Activated CD4-positive, alpha-beta T cell treated with anti-CD3 and anti-CD28 coated beads, Interleukin-2, amount 10 ng/mL, durations not matched to agents 24 days and 14 days (primary cell): ENCODE measurements at regions not wholly inside any gene's neighbourhood (a gene's known extent, or its start where the extent isn't known, plus 50 kb on each side); places are given as distances from the start of the nearest gene placed in this dataset.

Experiments used
- DNase-seq: peaks from one replicate; pipeline ENCODE4 v3.0.0; 2022
- H3K27ac Mint-ChIP-seq: one replicate; pipeline ENCODE4 v1.8.0; 2022; ENCODE audit warnings: mild to moderate bottlenecking, mixed read lengths
- H3K27me3 Mint-ChIP-seq: one replicate; pipeline ENCODE4 v1.8.0; 2022; ENCODE audit warnings: mixed read lengths
- H3K36me3 Mint-ChIP-seq: one replicate; pipeline ENCODE4 v1.8.0; 2022; ENCODE audit warnings: low read depth, mild to moderate bottlenecking, mixed read lengths
- H3K4me1 Mint-ChIP-seq: one replicate; pipeline ENCODE4 v1.8.0; 2021; ENCODE audit warnings: mixed read lengths
- H3K4me3 Mint-ChIP-seq: one replicate; pipeline ENCODE4 v1.8.0; 2022; ENCODE audit warnings: mild to moderate bottlenecking, moderate library complexity, mixed read lengths
- H3K9me3 Mint-ChIP-seq: one replicate; pipeline ENCODE4 v1.8.0; 2021; ENCODE audit warnings: mixed read lengths
- intact Hi-C: fragments of 100-400 bp; cut with micrococcal nuclease; formaldehyde crosslinking; loops from one replicate; pipeline ENCODE4 v1.15.1; 2023

DNA sequence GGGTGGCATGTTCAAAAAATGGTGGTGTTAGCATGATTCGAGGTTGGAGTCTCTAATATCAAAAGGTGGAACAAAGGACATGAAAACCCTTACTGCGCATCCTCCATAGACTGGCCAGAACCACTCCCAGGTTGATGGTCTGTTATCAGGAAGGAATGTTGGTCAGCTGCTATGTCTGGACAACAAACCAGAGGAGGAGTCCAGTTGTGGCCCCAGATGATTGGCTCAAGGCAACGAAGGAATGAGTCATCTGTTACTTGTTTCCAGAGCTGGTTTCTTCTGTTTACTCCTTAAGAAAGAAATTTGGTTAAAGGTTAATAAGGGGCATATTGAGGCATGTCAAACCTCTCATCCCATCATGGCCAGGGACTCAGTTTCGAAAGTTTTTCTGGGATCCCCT, 56.8 kb upstream of the GRIA4 start:
- H3K9me3 Mint-ChIP-seq = no peaks in the 10 kb centered on the region
- H3K36me3 Mint-ChIP-seq = no peaks in the 10 kb centered on the region
- H3K4me1 Mint-ChIP-seq = no peaks in the 10 kb centered on the region
- no peak overlapping the region for H3K27ac Mint-ChIP-seq
- no peak overlapping the region for H3K4me3 Mint-ChIP-seq
- no peak for DNase-seq
- H3K27me3 Mint-ChIP-seq = no peaks in the 10 kb centered on the region
- intact Hi-C loops = no loop called here

- no peak overlapping the region for H3K4me3 Mint-ChIP-seq
- H3K27ac Mint-ChIP-seq = no peak overlapping the region
Observed at GRCh38 chr11:105548359-105548758, 61.5 kb upstream of the GRIA4 start.

GRCh38 chr11:105538588-105538987, 71.3 kb upstream of the GRIA4 start:
- intact Hi-C loops = no loop called here
- Mint-ChIP-seq H3K36me3 (no peaks in the 10 kb centered on the region), H3K27me3 (no peaks in the 10 kb centered on the region), H3K9me3 (no peaks in the 10 kb centered on the region), H3K27ac (no peak overlapping the region), H3K4me3 (no peak overlapping the region), H3K4me1 (no peaks in the 10 kb centered on the region)
- no peak for DNase-seq

More at GRCh38 chr11:105548359-105548758, 61.5 kb upstream of the GRIA4 start:
- no peaks in the 10 kb centered on the region for H3K36me3 Mint-ChIP-seq
- no peaks in the 10 kb centered on the region for H3K27me3 Mint-ChIP-seq
- intact Hi-C loops = no loop called here
- no peaks in the 10 kb centered on the region for H3K9me3 Mint-ChIP-seq
- no peaks in the 10 kb centered on the region for H3K4me1 Mint-ChIP-seq
- no peak for DNase-seq

GRCh38 chr11:105537531-105537930, 72.3 kb upstream of the GRIA4 start:
- H3K9me3 Mint-ChIP-seq = no peaks in the 10 kb centered on the region
- H3K27ac Mint-ChIP-seq = no peak overlapping the region
- DNase-seq = no peak
- no peaks in the 10 kb centered on the region for H3K36me3 Mint-ChIP-seq
- intact Hi-C loops = no loop called here
- no peaks in the 10 kb centered on the region for H3K4me1 Mint-ChIP-seq
- H3K4me3 Mint-ChIP-seq = no peak overlapping the region
- no peaks in the 10 kb centered on the region for H3K27me3 Mint-ChIP-seq

DNA sequence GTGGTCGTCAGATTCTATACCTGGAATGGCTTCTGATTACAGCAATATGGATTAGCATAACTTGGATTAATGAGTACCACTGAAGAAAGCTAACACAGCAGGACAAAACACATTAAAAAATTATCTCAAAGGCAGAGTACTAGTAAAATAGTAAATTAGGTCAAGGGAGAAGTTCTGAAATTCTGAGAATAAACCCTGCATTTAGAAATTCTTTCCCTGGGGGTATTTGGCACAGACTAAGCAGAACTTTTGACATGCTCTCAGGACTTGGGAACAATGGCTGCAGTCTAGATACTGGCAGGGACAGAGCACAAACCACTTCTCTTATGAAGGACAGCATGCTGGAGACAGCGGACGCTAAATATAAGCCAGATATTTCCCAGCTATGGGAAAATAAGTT, 85.6 kb upstream of the GRIA4 start:
- no peak overlapping the region for H3K4me3 Mint-ChIP-seq
- no peaks in the 10 kb centered on the region for H3K27me3 Mint-ChIP-seq
- H3K4me1 Mint-ChIP-seq = no peaks in the 10 kb centered on the region
- no peak overlapping the region for H3K27ac Mint-ChIP-seq
- H3K9me3 Mint-ChIP-seq = no peaks in the 10 kb centered on the region
- no peaks in the 10 kb centered on the region for H3K36me3 Mint-ChIP-seq
- intact Hi-C loops = no loop called here
- DNase-seq = no peak

GRCh38 chr11:105520706-105521345, 89.0 kb upstream of the GRIA4 start:
- no peak overlapping the region for H3K27ac Mint-ChIP-seq

DNA sequence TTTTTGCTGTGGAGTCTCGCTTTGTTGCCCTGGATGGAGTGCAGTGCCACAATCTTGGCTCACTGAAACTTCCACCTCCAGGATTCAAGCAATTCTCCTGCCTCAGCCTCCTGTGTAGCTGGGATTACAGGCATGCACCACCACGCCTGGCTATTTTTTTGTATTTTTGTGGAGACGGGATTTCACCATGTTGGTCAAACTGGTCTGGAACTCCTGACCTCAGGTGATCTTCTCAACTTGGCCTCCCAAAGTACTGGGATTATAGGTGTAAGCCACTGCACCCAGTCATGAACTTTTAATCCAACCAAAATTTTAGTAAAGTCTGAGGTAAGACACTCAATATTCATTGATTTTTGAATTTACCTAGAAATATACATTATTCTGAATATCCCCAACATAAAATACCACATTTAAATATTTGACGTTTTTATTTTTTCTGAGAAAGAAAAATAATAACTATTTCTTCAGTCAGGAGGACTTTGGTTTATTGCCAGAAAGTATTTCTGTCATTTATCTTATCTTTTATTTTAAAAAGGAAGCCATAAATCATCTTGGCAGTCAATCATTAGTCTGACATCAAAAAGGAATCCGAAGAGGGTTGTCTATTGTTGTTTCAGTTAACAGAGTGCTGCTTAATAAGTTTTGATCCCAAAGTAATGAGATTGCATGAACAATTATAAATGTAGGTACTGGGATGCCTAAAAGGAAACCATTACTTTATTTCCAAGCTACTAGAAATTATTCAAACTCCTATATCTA, 102.2 kb upstream of the GRIA4 start:
- Mint-ChIP-seq H3K4me3 (no peak overlapping the region), H3K9me3 (no peaks in the 10 kb centered on the region), H3K4me1 (no peaks in the 10 kb centered on the region), H3K36me3 (no peaks in the 10 kb centered on the region), H3K27ac (no peak overlapping the region), H3K27me3 (no peaks in the 10 kb centered on the region)
- DNase-seq = no peak
- intact Hi-C loops = no loop called here

More at GRCh38 chr11:105520706-105521345, 89.0 kb upstream of the GRIA4 start:
- H3K4me3 Mint-ChIP-seq = no peak overlapping the region
- no peaks in the 10 kb centered on the region for H3K27me3 Mint-ChIP-seq
- no peaks in the 10 kb centered on the region for H3K36me3 Mint-ChIP-seq
- H3K4me1 Mint-ChIP-seq = no peaks in the 10 kb centered on the region
- H3K9me3 Mint-ChIP-seq = no peaks in the 10 kb centered on the region
- intact Hi-C loops = no loop called here
- DNase-seq = no peak

- Mint-ChIP-seq H3K27me3 (no peaks in the 10 kb centered on the region), H3K4me1 (no peaks in the 10 kb centered on the region), H3K9me3 (no peaks in the 10 kb centered on the region), H3K36me3 (no peaks in the 10 kb centered on the region), H3K27ac (no peak overlapping the region), H3K4me3 (no peak overlapping the region)
- DNase-seq = no peak
- intact Hi-C loops = no loop called here
Observed at GRCh38 chr11:105492010-105492409, 117.9 kb upstream of the GRIA4 start.

- Mint-ChIP-seq H3K4me3 (no peak overlapping the region), H3K27me3 (no peaks in the 10 kb centered on the region), H3K36me3 (no peaks in the 10 kb centered on the region), H3K9me3 (no peaks in the 10 kb centered on the region), H3K27ac (no peak overlapping the region), H3K4me1 (no peaks in the 10 kb centered on the region)
- intact Hi-C loops = no loop called here
- DNase-seq = no peak
Observed at GRCh38 chr11:105491394-105491793, 118.5 kb upstream of the GRIA4 start.

GRCh38 chr11:105490333-105490732, 119.5 kb upstream of the GRIA4 start:
- no peaks in the 10 kb centered on the region for H3K36me3 Mint-ChIP-seq
- no peaks in the 10 kb centered on the region for H3K4me1 Mint-ChIP-seq
- DNase-seq = no peak
- no peak overlapping the region for H3K4me3 Mint-ChIP-seq
- intact Hi-C loops = no loop called here
- H3K9me3 Mint-ChIP-seq = no peaks in the 10 kb centered on the region
- H3K27ac Mint-ChIP-seq = no peak overlapping the region
- no peaks in the 10 kb centered on the region for H3K27me3 Mint-ChIP-seq

- H3K27me3 Mint-ChIP-seq = no peaks in the 10 kb centered on the region
- intact Hi-C loops = no loop called here
- H3K4me3 Mint-ChIP-seq = no peak overlapping the region
- H3K9me3 Mint-ChIP-seq = no peaks in the 10 kb centered on the region
- no peaks in the 10 kb centered on the region for H3K36me3 Mint-ChIP-seq
- no peak for DNase-seq
- H3K27ac Mint-ChIP-seq = no peak overlapping the region
- H3K4me1 Mint-ChIP-seq = no peaks in the 10 kb centered on the region
Observed at GRCh38 chr11:105489446-105489845, 120.4 kb upstream of the GRIA4 start.

GRCh38 chr11:105486929-105487328, 122.9 kb upstream of the GRIA4 start:
- Mint-ChIP-seq H3K9me3 (no peaks in the 10 kb centered on the region), H3K4me1 (no peaks in the 10 kb centered on the region), H3K27me3 (no peaks in the 10 kb centered on the region), H3K4me3 (no peak overlapping the region), H3K27ac (no peak overlapping the region), H3K36me3 (no peaks in the 10 kb centered on the region)
- DNase-seq = no peak
- intact Hi-C loops = no loop called here

DNA sequence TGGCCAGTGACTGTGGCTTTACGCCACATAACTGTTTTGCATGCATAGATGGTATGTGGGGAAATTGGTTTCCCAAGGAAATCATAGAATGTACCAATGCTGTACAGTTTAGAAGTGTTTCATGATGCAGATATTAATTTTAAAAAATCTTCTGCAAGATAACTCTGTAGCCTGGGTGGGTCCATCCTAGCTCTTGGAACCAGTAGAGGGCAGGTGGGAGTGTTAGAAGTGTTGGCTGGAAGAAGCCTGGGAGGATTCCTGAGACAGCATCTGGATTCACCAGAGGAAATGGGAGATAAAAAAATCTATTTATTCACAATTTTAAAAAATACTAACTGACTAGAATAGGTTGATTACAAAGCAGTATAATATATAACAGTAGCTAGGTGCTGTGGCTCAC, 139.9 kb upstream of the GRIA4 start:
- no peaks in the 10 kb centered on the region for H3K27me3 Mint-ChIP-seq
- no peak overlapping the region for H3K27ac Mint-ChIP-seq
- DNase-seq = no peak
- H3K4me3 Mint-ChIP-seq = no peak overlapping the region
- no peaks in the 10 kb centered on the region for H3K36me3 Mint-ChIP-seq
- H3K4me1 Mint-ChIP-seq = no peaks in the 10 kb centered on the region
- intact Hi-C loops = no loop called here
- H3K9me3 Mint-ChIP-seq = no peaks in the 10 kb centered on the region

GRCh38 chr11:105468154-105468553, 141.7 kb upstream of the GRIA4 start:
- no peaks in the 10 kb centered on the region for H3K27me3 Mint-ChIP-seq

More at GRCh38 chr11:105468154-105468553, 141.7 kb upstream of the GRIA4 start:
- H3K9me3 Mint-ChIP-seq = no peaks in the 10 kb centered on the region
- DNase-seq = no peak
- intact Hi-C loops = no loop called here
- no peak overlapping the region for H3K4me3 Mint-ChIP-seq
- no peaks in the 10 kb centered on the region for H3K4me1 Mint-ChIP-seq
- no peaks in the 10 kb centered on the region for H3K36me3 Mint-ChIP-seq
- H3K27ac Mint-ChIP-seq = no peak overlapping the region
